ENCODE measurements at regions not wholly inside any gene's neighbourhood (a gene's known extent, or its start where the extent isn't known, plus 50 kb on each side); places are given as distances from the start of the nearest gene placed in this dataset.

DNA sequence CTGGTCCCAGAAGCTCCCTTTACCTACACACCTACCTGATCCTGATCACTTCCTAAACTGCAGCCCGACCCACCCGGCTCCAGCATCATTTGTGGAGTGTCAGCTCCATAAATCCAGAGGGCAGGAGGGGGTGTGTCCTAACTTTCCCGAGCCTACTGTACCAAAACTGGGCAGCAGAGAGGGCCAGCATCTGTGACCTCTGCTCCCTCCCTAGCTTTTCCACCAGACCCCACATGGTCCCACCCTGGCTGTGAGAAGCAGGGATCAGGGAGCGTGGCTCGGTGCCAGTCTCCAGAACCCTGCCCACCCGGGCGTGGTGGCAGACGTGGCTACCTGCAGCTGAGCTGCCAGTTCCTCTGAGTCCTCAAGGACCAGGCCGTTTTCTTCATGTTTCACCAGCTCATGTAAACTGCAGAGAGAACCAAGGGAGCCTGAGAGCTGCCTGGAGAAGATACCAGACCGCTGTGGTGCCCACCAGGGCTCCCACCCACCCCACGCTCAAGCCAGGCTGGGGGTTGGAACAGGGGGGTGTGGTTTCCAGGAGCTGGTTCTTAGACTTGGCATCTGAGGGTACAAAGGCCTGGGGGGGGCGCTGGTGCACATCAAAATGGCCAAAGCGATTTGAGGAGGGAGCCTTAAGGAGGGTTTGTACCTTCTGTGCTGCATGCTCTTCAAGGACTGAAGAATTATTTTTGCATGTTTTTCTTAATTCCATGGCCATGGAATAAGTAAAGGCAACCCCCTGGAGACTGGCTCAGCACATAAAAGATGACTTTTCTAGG, 76.7 kb upstream of the DRD5 start:
- TF ChIP-seq, protein P1, sequence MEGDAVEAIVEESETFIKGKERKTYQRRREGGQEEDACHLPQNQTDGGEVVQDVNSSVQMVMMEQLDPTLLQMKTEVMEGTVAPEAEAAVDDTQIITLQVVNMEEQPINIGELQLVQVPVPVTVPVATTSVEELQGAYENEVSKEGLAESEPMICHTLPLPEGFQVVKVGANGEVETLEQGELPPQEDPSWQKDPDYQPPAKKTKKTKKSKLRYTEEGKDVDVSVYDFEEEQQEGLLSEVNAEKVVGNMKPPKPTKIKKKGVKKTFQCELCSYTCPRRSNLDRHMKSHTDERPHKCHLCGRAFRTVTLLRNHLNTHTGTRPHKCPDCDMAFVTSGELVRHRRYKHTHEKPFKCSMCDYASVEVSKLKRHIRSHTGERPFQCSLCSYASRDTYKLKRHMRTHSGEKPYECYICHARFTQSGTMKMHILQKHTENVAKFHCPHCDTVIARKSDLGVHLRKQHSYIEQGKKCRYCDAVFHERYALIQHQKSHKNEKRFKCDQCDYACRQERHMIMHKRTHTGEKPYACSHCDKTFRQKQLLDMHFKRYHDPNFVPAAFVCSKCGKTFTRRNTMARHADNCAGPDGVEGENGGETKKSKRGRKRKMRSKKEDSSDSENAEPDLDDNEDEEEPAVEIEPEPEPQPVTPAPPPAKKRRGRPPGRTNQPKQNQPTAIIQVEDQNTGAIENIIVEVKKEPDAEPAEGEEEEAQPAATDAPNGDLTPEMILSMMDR (IDR thresholded peaks at IDR 0.05), result no peak
- TF ChIP-seq EP300 (IDR thresholded peaks at IDR 0.05), result no peak
- no peak for TF ChIP-seq POLR2A (IDR thresholded peaks at IDR 0.05)
